HepG2 (cell line): ENCODE measurements at regions not wholly inside any gene's neighbourhood (a gene's known extent, or its start where the extent isn't known, plus 50 kb on each side); places are given as distances from the start of the nearest gene placed in this dataset.

Experiments
- ATAC-seq: fragments of 200-7000 bp; cut with Tn5 transposase; 3 replicates; pipeline ENCODE4 v1.9.1; 2020; ENCODE audit warnings: mild to moderate bottlenecking, moderate library complexity
- BruUV-seq: library from RNA; stranded (reverse); fragments of 400-500 nt; replicated peaks from 2 replicates; lab custom pipeline; 2021; lab: Mats Ljungman, UMichigan
- CTCF ChIA-PET: fragments of 300-600 bp; formaldehyde crosslinking; extraction: SDS; loops from one replicate; lab custom pipeline; 2021; ENCODE audit warnings: low total read pairs, inconsistent platforms, low intra/inter-chr PET ratio; lab: Yijun Ruan, JAX
- POLR2A ChIA-PET: fragments of 350-600 bp; sonication (Branson Sonifier 250); formaldehyde crosslinking; loops from one replicate; lab custom pipeline; 2020; ENCODE audit warnings: antibody characterized with exemption, inconsistent platforms; lab: Yijun Ruan, JAX
- DNase-seq: peaks from one replicate; pipeline ENCODE4 v3.0.0-alpha.2; 2015; ENCODE audit warnings: low spot score
- FAIRE-seq: peaks from 3 replicates; lab custom pipeline; 2011; peaks lifted over from hg19 to GRCh38; lab: Jason Lieb, UNC
- H2AFZ ChIP-seq: one replicate; pipeline ENCODE4 v1.6.1; 2011; ENCODE audit warnings: low read length, inconsistent platforms
- H3K27ac ChIP-seq: fragments of 300-600 bp; 3 replicates; pipeline ENCODE4 v1.8.0; 2011; ENCODE audit warnings: mixed run types, mild to moderate bottlenecking, mixed read lengths, low read length, inconsistent platforms; ENCODE audit not compliant: insufficient read depth; ENCODE audit errors: extremely low read length
- H3K27me3 ChIP-seq, 2 experiments: fragments of 200-600 bp in 1 of 2; 2 replicates in 1 of 2; 3 replicates in 1 of 2; pipeline versions ENCODE4 v1.6.0 to v1.8.0; 2011; ENCODE audit warnings: low read length in 2 of 2, mild to moderate bottlenecking in 2 of 2, moderate library complexity in 2 of 2, inconsistent platforms in 1 of 2; ENCODE audit not compliant: insufficient read depth in 2 of 2, control insufficient read depth in 1 of 2
- H3K36me3 ChIP-seq, 2 experiments: fragments of 200-600 bp in 1 of 2; replicated peaks in 1 of 2; 2 replicates in 1 of 2; 3 replicates in 1 of 2; pipeline versions ENCODE4 v1.5.1 to v1.8.0; 2011; ENCODE audit warnings: low read length in 2 of 2, inconsistent platforms in 1 of 2; ENCODE audit not compliant: insufficient read depth in 2 of 2, control insufficient read depth in 1 of 2
- H3K4me1 ChIP-seq: 2 replicates; pipeline ENCODE4 v1.5.1; 2012; ENCODE audit warnings: low read length, inconsistent platforms; ENCODE audit not compliant: insufficient read depth
- H3K4me2 ChIP-seq: 2 replicates; pipeline ENCODE4 v1.6.0; 2011; ENCODE audit warnings: low read depth, low read length, inconsistent platforms
- H3K4me3 ChIP-seq, 3 experiments: fragments of 200-600 bp in 1 of 3; sonication (generic), shearing (Covaris generic) in 1 of 3; replicated peaks in 1 of 3; 2 replicates each; pipeline ENCODE4 v1.5.1; 2011 to 2016; ENCODE audit warnings: low read length in 3 of 3, inconsistent platforms in 2 of 3, low read depth in 2 of 3, mild to moderate bottlenecking in 2 of 3, control low read depth in 1 of 3, mixed read lengths in 1 of 3; ENCODE audit not compliant: insufficient read depth in 1 of 3
- H3K79me2 ChIP-seq: one replicate; pipeline ENCODE4 v1.6.1; 2011; ENCODE audit warnings: low read length, inconsistent platforms; ENCODE audit not compliant: insufficient read depth
- H3K9ac ChIP-seq: 2 replicates; pipeline ENCODE4 v1.6.0; 2011; ENCODE audit warnings: mild to moderate bottlenecking, low read depth, low read length, inconsistent platforms; ENCODE audit not compliant: insufficient read depth
- H3K9me3 ChIP-seq: 2 replicates; pipeline ENCODE4 v1.5.1; 2012; ENCODE audit warnings: mild to moderate bottlenecking, low read length
- H4K20me1 ChIP-seq: 2 replicates; pipeline ENCODE4 v1.6.0; 2011; ENCODE audit warnings: inconsistent platforms, mild to moderate bottlenecking, low read length, moderate library complexity; ENCODE audit not compliant: insufficient read depth
- DPF2 ChIP-seq: sonication (generic); formaldehyde crosslinking; IDR thresholded peaks from 2 replicates; pipeline ENCODE4 v1.4.0; 2020; ENCODE audit warnings: mild to moderate bottlenecking, low read depth, missing genetic modification reagents, borderline replicate concordance
- EEA1 ChIP-seq: sonication (generic); formaldehyde crosslinking; IDR thresholded peaks from 2 replicates; pipeline ENCODE4 v1.5.1; 2020; ENCODE audit warnings: mild to moderate bottlenecking, missing genetic modification reagents, borderline replicate concordance
- FLYWCH1 ChIP-seq: sonication (generic); formaldehyde crosslinking; IDR thresholded peaks from 2 replicates; pipeline ENCODE4 v1.8.1; 2023; ENCODE audit warnings: mild to moderate bottlenecking, missing genetic modification reagents
- KAT2B ChIP-seq: fragments of 150-350 bp; IDR thresholded peaks from 2 replicates; pipeline ENCODE4 v1.6.1; 2014; ENCODE audit warnings: low read depth, low read length, borderline replicate concordance
- MED13 ChIP-seq: sonication (generic); formaldehyde crosslinking; IDR thresholded peaks from 2 replicates; pipeline ENCODE4 v1.5.0; 2020; ENCODE audit warnings: missing genetic modification reagents
- THYN1 ChIP-seq: sonication (generic); formaldehyde crosslinking; IDR thresholded peaks from 2 replicates; pipeline ENCODE4 v1.8.1; 2023; ENCODE audit warnings: low read depth, mild to moderate bottlenecking, moderate library complexity, missing genetic modification reagents, borderline replicate concordance
- ZFP36 ChIP-seq: fragments of 150-350 bp; IDR thresholded peaks from 2 replicates; pipeline ENCODE4 v1.6.1; 2018; ENCODE audit warnings: borderline replicate concordance, low read length, low read depth; ENCODE audit not compliant: partially characterized antibody
- ZFP36L2 ChIP-seq: sonication (generic); formaldehyde crosslinking; IDR thresholded peaks from 2 replicates; pipeline ENCODE4 v1.4.0; 2020; ENCODE audit warnings: missing genetic modification reagents
- ZNF772 ChIP-seq: sonication (generic); formaldehyde crosslinking; IDR thresholded peaks from 2 replicates; pipeline ENCODE4 v1.5.0; 2020; ENCODE audit warnings: mild to moderate bottlenecking, missing genetic modification reagents
- ZNF776 ChIP-seq: sonication (generic); formaldehyde crosslinking; IDR thresholded peaks from 2 replicates; pipeline ENCODE4 v1.4.0; 2020; ENCODE audit warnings: mild to moderate bottlenecking, missing genetic modification reagents
- WGBS: methylation state at CpG from one replicate; pipeline ENCODE4 v1.1.6; 2017; ENCODE audit warnings: low lambda C conversion rate; 5-methylcytosine and 5-hydroxymethylcytosine counted together
- in situ Hi-C: cut with HindIII; loops from 2 replicates; pipeline ENCODE4 v1.10.0; 2017; ENCODE audit warnings: low pct_unique_long_range_greater_than_20kb; ENCODE audit not compliant: extremely low pct_ligation_motif_present
- intact Hi-C: fragments of 100-400 bp; cut with micrococcal nuclease; formaldehyde crosslinking; loops from one replicate; pipeline ENCODE4 v1.10.0; 2022; ENCODE audit not compliant: unreplicated experiment
- TF ChIP-seq, protein P1 (sequence below): sonication (generic); formaldehyde crosslinking; IDR thresholded peaks from 2 replicates; pipeline ENCODE4 v1.5.1; 2020; ENCODE audit warnings: missing genetic modification reagents, mild to moderate bottlenecking, borderline replicate concordance
- TF ChIP-seq, protein P2 (sequence below): sonication (generic); formaldehyde crosslinking; IDR thresholded peaks from 2 replicates; pipeline ENCODE4 v1.4.0; 2020; ENCODE audit warnings: missing genetic modification reagents, borderline replicate concordance
- TF ChIP-seq, protein P3 (sequence below): sonication (generic); formaldehyde crosslinking; IDR thresholded peaks from 2 replicates; pipeline ENCODE4 v1.4.0; 2020; ENCODE audit warnings: missing genetic modification reagents; ENCODE audit errors: not compliant biosample characterization

DNA sequence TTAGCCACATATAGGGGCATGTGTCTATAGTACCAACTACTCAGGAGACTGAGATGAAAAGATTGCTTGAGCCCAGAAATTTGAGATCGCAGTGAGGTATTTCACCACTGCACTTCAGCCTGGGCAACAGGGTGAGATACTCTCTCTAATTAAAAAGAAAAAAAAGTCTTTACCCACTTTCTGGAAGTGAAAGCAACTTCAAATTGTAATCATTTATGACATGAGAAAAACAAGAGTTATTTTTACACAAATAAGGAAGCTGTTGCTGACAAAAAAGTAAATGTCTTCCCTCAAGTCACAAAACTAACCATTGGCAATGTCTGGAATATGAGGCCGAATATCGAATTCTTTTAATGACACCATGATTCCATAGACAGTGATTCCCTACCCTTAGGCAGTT lies 71.4 kb downstream of the GLYATL1 start (continued):
- TF ChIP-seq MED13 (CRISPR knock-in tag): no peak
- TF ChIP-seq EEA1 (CRISPR knock-in tag): no peak
- TF ChIP-seq, protein P1, sequence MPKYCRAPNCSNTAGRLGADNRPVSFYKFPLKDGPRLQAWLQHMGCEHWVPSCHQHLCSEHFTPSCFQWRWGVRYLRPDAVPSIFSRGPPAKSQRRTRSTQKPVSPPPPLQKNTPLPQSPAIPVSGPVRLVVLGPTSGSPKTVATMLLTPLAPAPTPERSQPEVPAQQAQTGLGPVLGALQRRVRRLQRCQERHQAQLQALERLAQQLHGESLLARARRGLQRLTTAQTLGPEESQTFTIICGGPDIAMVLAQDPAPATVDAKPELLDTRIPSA (CRISPR knock-in tag): no peak
- TF ChIP-seq KAT2B: no peak
- no peak for TF ChIP-seq ZNF776 (CRISPR knock-in tag)

DNA sequence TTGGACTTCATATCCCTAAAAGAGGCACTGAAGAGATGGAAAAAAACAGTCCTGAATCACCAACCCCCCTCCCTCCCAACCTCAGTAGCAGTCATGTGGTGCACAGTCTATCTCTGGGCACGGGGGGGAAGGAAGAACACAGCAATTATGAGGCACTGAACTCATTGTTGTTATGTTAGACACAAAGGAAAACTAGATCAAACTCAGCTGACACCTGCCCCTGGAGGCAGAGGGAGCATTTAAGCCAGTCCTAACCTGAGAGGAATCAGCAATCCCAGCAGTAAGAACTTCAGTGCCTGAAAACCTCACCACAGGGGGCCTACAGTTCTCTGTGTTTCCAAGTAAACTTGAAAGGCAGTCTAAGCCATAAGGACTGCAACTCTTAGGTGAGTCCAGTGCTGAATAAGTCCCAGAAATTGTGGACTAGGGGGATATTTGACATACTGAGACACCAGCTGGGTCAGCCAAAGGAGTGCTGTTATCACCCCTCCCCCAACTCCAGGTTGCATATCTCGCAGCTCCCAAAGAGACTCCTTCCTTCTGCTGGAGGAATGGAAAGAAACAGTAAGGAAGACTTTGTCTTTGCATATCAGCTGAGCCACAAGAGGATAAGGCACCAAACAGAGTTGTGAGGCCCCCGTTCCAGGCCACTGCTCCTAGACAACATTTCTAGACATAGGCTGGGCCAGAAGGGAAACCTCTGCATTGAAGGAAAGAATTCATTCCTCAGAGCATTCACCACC lies 72.5 kb downstream of the GLYATL1 start:
- no peaks in the 10 kb centered on the region for H3K79me2 ChIP-seq
- no peak overlapping the region for H3K27ac ChIP-seq
- TF ChIP-seq DPF2 (CRISPR knock-in tag) (no peak), FLYWCH1 (CRISPR knock-in tag) (no peak), ZNF772 (CRISPR knock-in tag) (no peak), THYN1 (CRISPR knock-in tag) (no peak), ZFP36L2 (CRISPR knock-in tag) (no peak), ZFP36 (no peak)
- TF ChIP-seq, protein P2, sequence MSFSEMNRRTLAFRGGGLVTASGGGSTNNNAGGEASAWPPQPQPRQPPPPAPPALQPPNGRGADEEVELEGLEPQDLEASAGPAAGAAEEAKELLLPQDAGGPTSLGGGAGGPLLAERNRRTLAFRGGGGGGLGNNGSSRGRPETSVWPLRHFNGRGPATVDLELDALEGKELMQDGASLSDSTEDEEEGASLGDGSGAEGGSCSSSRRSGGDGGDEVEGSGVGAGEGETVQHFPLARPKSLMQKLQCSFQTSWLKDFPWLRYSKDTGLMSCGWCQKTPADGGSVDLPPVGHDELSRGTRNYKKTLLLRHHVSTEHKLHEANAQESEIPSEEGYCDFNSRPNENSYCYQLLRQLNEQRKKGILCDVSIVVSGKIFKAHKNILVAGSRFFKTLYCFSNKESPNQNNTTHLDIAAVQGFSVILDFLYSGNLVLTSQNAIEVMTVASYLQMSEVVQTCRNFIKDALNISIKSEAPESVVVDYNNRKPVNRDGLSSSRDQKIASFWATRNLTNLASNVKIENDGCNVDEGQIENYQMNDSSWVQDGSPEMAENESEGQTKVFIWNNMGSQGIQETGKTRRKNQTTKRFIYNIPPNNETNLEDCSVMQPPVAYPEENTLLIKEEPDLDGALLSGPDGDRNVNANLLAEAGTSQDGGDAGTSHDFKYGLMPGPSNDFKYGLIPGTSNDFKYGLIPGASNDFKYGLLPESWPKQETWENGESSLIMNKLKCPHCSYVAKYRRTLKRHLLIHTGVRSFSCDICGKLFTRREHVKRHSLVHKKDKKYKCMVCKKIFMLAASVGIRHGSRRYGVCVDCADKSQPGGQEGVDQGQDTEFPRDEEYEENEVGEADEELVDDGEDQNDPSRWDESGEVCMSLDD (CRISPR knock-in tag): no peak
- TF ChIP-seq, protein P3, sequence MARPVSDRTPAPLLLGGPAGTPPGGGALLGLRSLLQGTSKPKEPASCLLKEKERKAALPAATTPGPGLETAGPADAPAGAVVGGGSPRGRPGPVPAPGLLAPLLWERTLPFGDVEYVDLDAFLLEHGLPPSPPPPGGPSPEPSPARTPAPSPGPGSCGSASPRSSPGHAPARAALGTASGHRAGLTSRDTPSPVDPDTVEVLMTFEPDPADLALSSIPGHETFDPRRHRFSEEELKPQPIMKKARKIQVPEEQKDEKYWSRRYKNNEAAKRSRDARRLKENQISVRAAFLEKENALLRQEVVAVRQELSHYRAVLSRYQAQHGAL (CRISPR knock-in tag): no peak

More for the DNA sequence above, 72.5 kb downstream of the GLYATL1 start:
- ChIA-PET POLR2A (no interaction called here), CTCF (no interaction called here)
- ATAC-seq: no peak
- FAIRE-seq: no peak
- in situ Hi-C loops: no loop called here
- Histone ChIP-seq H3K27me3 (no peaks in the 10 kb centered on the region; a peak in 1 of 5 replicates), H2AFZ (no peak overlapping the region), H3K36me3 (no peaks in the 10 kb centered on the region), H3K9ac (no peak overlapping the region), H4K20me1 (no peaks in the 10 kb centered on the region), H3K4me3 (no peak overlapping the region), H3K9me3 (no peaks in the 10 kb centered on the region), H3K4me1 (no peaks in the 10 kb centered on the region), H3K4me2 (no peak overlapping the region)
- DNase-seq: no peak
- 29% methylated on average over 3 of the region's 3 CpGs for WGBS
- no TSS peak for BruUV-seq
- intact Hi-C loops: no loop called here
